ENCODE measurements at regions not wholly inside any gene's neighbourhood (a gene's known extent, or its start where the extent isn't known, plus 50 kb on each side); places are given as distances from the start of the nearest gene placed in this dataset.

DNA sequence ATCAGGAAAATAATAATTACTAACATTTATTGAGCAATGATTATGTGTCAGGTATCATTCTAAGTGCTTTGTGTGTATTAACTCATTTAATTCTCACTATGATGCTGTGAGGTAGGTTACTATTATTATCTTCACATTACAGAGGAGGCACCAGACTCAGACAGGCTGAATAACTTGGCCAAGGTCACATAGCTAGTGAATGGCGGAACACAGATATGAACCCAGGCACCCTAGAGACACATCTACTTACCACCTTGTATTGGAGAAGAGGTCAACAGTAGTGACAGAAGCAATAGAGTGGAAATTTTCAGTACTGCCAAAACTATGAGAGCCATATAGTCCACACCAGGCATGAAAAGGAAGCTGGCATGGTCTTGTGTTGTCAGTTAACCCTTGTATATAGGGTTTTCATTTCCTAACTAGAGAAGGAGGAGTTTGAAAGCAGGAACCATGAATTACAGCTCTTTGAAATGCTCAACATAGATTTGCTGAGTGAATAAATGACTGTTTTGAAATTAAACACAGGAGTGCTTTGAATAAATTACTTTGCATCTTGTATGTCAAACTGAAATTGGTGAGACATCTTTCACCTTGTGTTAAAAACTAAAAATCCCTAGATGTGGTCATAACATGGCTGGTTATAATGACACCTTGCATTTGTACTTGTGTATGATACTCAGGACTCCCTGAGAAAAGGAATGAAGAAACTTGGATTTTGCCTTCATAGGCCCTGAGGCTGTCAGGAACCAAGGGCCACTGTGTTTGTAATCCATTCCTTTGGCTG is 71.8 kb downstream of the RTL9 start:
- TF ChIP-seq, protein P1, sequence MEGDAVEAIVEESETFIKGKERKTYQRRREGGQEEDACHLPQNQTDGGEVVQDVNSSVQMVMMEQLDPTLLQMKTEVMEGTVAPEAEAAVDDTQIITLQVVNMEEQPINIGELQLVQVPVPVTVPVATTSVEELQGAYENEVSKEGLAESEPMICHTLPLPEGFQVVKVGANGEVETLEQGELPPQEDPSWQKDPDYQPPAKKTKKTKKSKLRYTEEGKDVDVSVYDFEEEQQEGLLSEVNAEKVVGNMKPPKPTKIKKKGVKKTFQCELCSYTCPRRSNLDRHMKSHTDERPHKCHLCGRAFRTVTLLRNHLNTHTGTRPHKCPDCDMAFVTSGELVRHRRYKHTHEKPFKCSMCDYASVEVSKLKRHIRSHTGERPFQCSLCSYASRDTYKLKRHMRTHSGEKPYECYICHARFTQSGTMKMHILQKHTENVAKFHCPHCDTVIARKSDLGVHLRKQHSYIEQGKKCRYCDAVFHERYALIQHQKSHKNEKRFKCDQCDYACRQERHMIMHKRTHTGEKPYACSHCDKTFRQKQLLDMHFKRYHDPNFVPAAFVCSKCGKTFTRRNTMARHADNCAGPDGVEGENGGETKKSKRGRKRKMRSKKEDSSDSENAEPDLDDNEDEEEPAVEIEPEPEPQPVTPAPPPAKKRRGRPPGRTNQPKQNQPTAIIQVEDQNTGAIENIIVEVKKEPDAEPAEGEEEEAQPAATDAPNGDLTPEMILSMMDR (IDR thresholded peaks at IDR 0.05): no peak
- no peak for TF ChIP-seq POLR2A (IDR thresholded peaks at IDR 0.05)

Data from adrenal gland (tissue), 5 donors.